ENCODE measurements at regions not wholly inside any gene's neighbourhood (a gene's known extent, or its start where the extent isn't known, plus 50 kb on each side); places are given as distances from the start of the nearest gene placed in this dataset.
"Not testable (repeated sequence)": the region's sequence is repeated elsewhere in the genome, so short reads cannot be mapped to it uniquely, and the experiment has no call there.

- no peak for TF ChIP-seq CTCF (conservative IDR thresholded peaks at IDR 0.05; ENCODE audit: control insufficient read depth, insufficient read depth, low read depth, low read length)
- no peak overlapping the region for H3K4me3 ChIP-seq (ENCODE audit: control insufficient read depth, low read depth, low read length)
- DNase-seq (ENCODE audit: low read depth): no peak
Observed at GRCh38 chr15:34659056-34659455, 75.6 kb upstream of the GOLGA8B start.

GRCh38 chr15:34657469-34658127 lies 74.1 kb upstream of the GOLGA8B start:
- no peak for TF ChIP-seq CTCF (conservative IDR thresholded peaks at IDR 0.05; ENCODE audit: control insufficient read depth, insufficient read depth, low read depth, low read length)

DNA sequence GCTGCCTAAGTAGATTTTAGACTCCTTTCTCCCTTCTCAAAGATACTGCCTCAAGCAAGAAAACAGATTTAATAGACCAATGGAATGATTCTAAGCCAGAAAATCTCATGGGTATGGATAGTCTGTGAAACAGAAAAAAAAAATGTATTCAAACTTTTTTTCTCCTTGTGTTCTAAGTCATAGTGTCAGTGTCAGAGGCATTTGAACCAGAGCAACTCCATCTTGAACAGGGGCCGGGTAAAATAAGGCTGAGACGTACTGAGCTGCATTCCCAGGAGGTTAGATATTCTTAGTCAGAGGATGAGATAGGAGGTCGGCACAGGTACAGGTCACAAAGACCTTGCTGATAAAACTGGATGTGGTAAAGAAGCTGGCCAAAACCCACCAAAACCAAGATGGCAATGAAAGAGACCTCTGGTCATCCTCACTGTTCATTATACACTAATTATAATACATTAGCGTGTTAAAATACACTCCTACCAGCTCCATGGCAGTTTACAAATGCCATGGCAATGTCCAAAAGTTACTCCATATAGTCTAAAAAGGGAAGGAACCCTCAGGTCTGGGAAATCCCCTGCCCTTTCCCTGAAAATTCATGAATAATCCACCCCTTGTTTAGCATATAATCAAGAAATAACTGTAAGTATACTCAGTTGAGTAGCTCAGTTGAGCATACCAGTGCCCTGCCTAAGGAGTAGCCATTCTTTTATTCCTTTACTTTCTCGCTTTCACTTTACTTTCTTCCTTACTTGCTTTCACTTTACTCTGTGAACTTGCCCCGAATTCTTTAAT lies 72.8 kb upstream of the GOLGA8B start:
- H3K4me3 ChIP-seq (ENCODE audit: control insufficient read depth, low read depth, low read length): no peak overlapping the region
- TF ChIP-seq CTCF (conservative IDR thresholded peaks at IDR 0.05; ENCODE audit: control insufficient read depth, insufficient read depth, low read depth, low read length): no peak
- no peak for DNase-seq (ENCODE audit: low read depth)

More at GRCh38 chr15:34657469-34658127, 74.1 kb upstream of the GOLGA8B start:
- H3K4me3 ChIP-seq (ENCODE audit: control insufficient read depth, low read depth, low read length): no peak overlapping the region
- no peak for DNase-seq (ENCODE audit: low read depth)

- H3K4me3 ChIP-seq (ENCODE audit: control insufficient read depth, low read depth, low read length): no peak overlapping the region
- no peak for TF ChIP-seq CTCF (conservative IDR thresholded peaks at IDR 0.05; ENCODE audit: control insufficient read depth, insufficient read depth, low read depth, low read length)
- DNase-seq (ENCODE audit: low read depth): no peak
Observed at GRCh38 chr15:34655326-34655725, 71.9 kb upstream of the GOLGA8B start.

DNA sequence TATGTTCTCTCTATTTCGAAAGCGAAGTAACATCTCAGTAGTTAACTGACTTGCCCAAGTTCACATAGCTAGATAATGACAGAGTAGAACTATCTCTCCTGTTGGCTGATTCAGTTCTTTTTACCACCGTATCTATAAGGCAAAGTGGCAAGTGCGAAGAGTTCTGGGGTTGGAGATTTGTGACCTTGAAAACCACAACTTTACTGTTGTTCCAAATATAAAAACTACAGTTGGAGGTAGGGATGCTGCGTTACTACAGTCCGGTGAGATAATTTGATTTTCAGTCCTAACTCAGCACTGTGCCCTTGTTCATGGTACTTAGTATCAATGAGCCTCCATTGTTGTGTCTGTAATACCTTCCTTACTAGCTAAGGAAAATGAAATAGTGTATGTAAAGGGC lies 71.2 kb upstream of the GOLGA8B start:
- TF ChIP-seq CTCF (conservative IDR thresholded peaks at IDR 0.05; ENCODE audit: control insufficient read depth, insufficient read depth, low read depth, low read length): no peak
- no peak overlapping the region for H3K4me3 ChIP-seq (ENCODE audit: control insufficient read depth, low read depth, low read length)
- DNase-seq (ENCODE audit: low read depth): no peak

DNA sequence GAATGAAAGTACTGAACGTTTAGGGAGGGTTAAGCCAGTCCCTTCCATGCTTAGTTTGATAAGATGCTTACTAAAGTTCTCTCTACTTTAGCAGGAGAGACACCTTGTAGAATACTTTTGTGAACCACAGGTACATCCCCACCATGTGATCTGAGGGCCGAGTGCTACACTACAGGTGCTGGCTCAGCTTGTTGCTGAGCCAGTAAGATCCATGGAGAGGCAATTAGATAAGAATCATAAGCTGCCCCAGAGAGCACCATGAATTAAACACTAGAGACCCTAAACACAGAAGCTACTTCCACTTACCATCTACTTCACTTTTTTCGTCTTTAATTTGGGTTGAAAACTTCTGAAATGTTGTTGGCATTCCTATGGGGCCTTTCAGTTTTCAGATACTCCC lies 70.5 kb upstream of the GOLGA8B start:
- no peak for TF ChIP-seq CTCF (conservative IDR thresholded peaks at IDR 0.05; ENCODE audit: control insufficient read depth, insufficient read depth, low read depth, low read length)
- no peak for DNase-seq (ENCODE audit: low read depth)
- H3K4me3 ChIP-seq (ENCODE audit: control insufficient read depth, low read depth, low read length): no peak overlapping the region

- not testable (repeated sequence) for H3K4me3 ChIP-seq (ENCODE audit: control insufficient read depth, low read depth, low read length); DNase-seq (ENCODE audit: low read depth)
Observed at GRCh38 chr15:34653326-34653725, 69.9 kb upstream of the GOLGA8B start.
